SK-N-SH (cell line): ENCODE measurements at regions not wholly inside any gene's neighbourhood (a gene's known extent, or its start where the extent isn't known, plus 50 kb on each side); places are given as distances from the start of the nearest gene placed in this dataset.

ENCODE experiments used
- GABPA ChIP-seq: IDR thresholded peaks from 2 replicates; pipeline ENCODE4 v1.4.0; 2012; ENCODE audit warnings: low read depth, mild to moderate bottlenecking
- TF ChIP-seq, protein P1 (sequence below): fragments of 200-600 bp; sonication (generic); IDR thresholded peaks from 2 replicates; pipeline ENCODE4 v1.6.1; 2017; ENCODE audit warnings: antibody characterized with exemption, mild to moderate bottlenecking, moderate library complexity

DNA sequence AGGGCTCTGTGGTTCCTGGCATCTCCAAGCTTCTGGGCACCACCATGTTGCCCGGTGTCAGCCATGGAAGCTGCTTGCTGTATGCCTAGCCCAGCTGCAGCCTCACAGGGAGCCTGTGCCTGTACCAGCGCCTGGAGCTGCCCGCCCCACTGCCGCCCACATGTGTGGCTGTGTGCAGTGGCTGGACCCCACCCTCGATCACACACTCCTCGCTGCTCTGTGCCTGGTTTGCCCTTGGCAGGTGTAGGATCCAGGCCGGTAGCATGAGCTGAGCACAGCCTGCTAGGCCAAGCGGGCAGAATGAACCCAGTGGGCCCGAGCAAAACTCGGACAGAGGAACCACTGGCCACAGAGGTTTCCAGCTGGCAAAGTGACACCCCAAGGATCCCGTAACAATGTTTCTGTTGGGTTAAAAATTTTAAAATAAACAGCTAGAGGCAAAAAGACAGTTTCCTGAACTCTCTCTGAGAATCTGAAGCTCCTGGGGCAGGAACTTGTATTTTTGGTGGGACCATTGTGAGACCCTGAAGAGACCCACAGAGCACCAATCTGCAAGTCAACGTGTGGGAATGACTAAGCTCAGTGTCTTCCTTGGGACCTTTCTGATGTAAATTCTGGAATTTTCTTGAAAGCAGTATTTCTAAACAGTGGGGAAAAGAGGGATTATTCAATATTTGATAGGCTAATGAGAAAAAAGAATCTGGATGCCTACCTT, 73.1 kb upstream of the CCDC112 start:
- TF ChIP-seq, protein P1, sequence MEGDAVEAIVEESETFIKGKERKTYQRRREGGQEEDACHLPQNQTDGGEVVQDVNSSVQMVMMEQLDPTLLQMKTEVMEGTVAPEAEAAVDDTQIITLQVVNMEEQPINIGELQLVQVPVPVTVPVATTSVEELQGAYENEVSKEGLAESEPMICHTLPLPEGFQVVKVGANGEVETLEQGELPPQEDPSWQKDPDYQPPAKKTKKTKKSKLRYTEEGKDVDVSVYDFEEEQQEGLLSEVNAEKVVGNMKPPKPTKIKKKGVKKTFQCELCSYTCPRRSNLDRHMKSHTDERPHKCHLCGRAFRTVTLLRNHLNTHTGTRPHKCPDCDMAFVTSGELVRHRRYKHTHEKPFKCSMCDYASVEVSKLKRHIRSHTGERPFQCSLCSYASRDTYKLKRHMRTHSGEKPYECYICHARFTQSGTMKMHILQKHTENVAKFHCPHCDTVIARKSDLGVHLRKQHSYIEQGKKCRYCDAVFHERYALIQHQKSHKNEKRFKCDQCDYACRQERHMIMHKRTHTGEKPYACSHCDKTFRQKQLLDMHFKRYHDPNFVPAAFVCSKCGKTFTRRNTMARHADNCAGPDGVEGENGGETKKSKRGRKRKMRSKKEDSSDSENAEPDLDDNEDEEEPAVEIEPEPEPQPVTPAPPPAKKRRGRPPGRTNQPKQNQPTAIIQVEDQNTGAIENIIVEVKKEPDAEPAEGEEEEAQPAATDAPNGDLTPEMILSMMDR: no peak
- TF ChIP-seq GABPA: no peak
